Thyroid gland (tissue), 4 donors: ENCODE measurements at regions not wholly inside any gene's neighbourhood (a gene's known extent, or its start where the extent isn't known, plus 50 kb on each side); places are given as distances from the start of the nearest gene placed in this dataset.

Experiments used
- CTCF ChIP-seq, 6 experiments: fragments of 200-600 bp in 3 of 6; fragments of 450-650 bp in 3 of 6; sonication (generic) in 3 of 6; IDR thresholded peaks; one replicate each; pipeline ENCODE4 v1.5.1; 2016 to 2019; ENCODE audit warnings: antibody characterized with exemption in 6 of 6, mild to moderate bottlenecking in 2 of 6, inconsistent platforms in 1 of 6, moderate library complexity in 1 of 6
- POLR2A ChIP-seq, 2 donors: fragments of 450-650 bp; IDR thresholded peaks; one replicate each; pipeline ENCODE4 v1.6.1; 2017; ENCODE audit warnings: antibody characterized with exemption in 2 of 2, mild to moderate bottlenecking in 2 of 2, moderate library complexity in 1 of 2

- TF ChIP-seq CTCF (IDR thresholded peaks at IDR 0.05) (no peak), POLR2A (IDR thresholded peaks at IDR 0.05) (no peak)
These were observed 119.6 kb upstream of the EEA1 start for GRCh38 chr12:93048656-93049055.
